HepG2 (cell line): ENCODE measurements at regions not wholly inside any gene's neighbourhood (a gene's known extent, or its start where the extent isn't known, plus 50 kb on each side); places are given as distances from the start of the nearest gene placed in this dataset.
A peak's percentile ranks its signal among the peaks of the same experiment; 100 is the strongest.

Experiments used
- BRD4 ChIP-seq: sonication (generic); formaldehyde crosslinking; IDR thresholded peaks from 2 replicates; pipeline ENCODE4 v1.4.0; 2020; ENCODE audit warnings: missing genetic modification reagents
- GRHL1 ChIP-seq: sonication (generic); formaldehyde crosslinking; conservative IDR thresholded peaks from 2 replicates; pipeline ENCODE4 v1.8.0; 2022; ENCODE audit warnings: missing genetic modification reagents
- HNRNPUL1 ChIP-seq: fragments of 200-400 bp; formaldehyde crosslinking; IDR thresholded peaks from 2 replicates; pipeline ENCODE4 v1.6.1; 2017; ENCODE audit warnings: low read depth, mild to moderate bottlenecking, low read length, moderate library complexity
- IRX3 ChIP-seq: sonication (generic); formaldehyde crosslinking; IDR thresholded peaks from 2 replicates; pipeline ENCODE4 v1.8.1; 2023; ENCODE audit warnings: mild to moderate bottlenecking, low read depth, missing genetic modification reagents, borderline replicate concordance
- NR1H2 ChIP-seq: sonication (generic); formaldehyde crosslinking; IDR thresholded peaks from 2 replicates; pipeline ENCODE4 v1.8.1; 2022; ENCODE audit warnings: low read depth, missing genetic modification reagents, borderline replicate concordance
- RBM39 ChIP-seq: fragments of 200-400 bp; formaldehyde crosslinking; IDR thresholded peaks from one replicate; pipeline ENCODE4 v1.6.1; 2018; ENCODE audit warnings: antibody characterized with exemption, mild to moderate bottlenecking, low read depth, low read length; ENCODE audit not compliant: poor library complexity, severe bottlenecking
- SMC3 ChIP-seq: IDR thresholded peaks from 2 replicates; pipeline ENCODE4 v1.6.1; 2011; ENCODE audit warnings: low read length, improper control_type of control experiment
- SPEN ChIP-seq: sonication (generic); formaldehyde crosslinking; IDR thresholded peaks from 2 replicates; pipeline ENCODE4 v1.5.1; 2020; ENCODE audit warnings: low read depth, mild to moderate bottlenecking, missing genetic modification reagents
- STAT5B ChIP-seq: sonication (generic); formaldehyde crosslinking; IDR thresholded peaks from 2 replicates; pipeline ENCODE4 v1.4.0; 2020; ENCODE audit warnings: missing genetic modification reagents
- TCF12 ChIP-seq, 2 experiments: fragments of 450-650 bp in 1 of 2; sonication (generic) in 1 of 2; formaldehyde crosslinking in 1 of 2; IDR thresholded peaks; 2 replicates each; pipeline versions ENCODE4 v1.6.1 to v1.8.0; 2017 to 2022; ENCODE audit warnings: antibody characterized with exemption in 1 of 2, mild to moderate bottlenecking in 1 of 2, missing genetic modification reagents in 1 of 2, moderate library complexity in 1 of 2
- TMF1 ChIP-seq: sonication (generic); formaldehyde crosslinking; IDR thresholded peaks from 2 replicates; pipeline ENCODE4 v1.8.1; 2022; ENCODE audit warnings: low read depth, missing genetic modification reagents
- YY1 ChIP-seq: IDR thresholded peaks from 2 replicates; pipeline ENCODE4 v1.6.1; 2011; ENCODE audit warnings: low read length, low read depth, moderate library complexity, mild to moderate bottlenecking; ENCODE audit not compliant: insufficient read depth, insufficient replicate concordance
- ZBTB7A ChIP-seq: sonication (generic); formaldehyde crosslinking; IDR thresholded peaks from 2 replicates; pipeline ENCODE4 v1.8.0; 2022; ENCODE audit warnings: mild to moderate bottlenecking, missing genetic modification reagents
- ZNF292 ChIP-seq: sonication (generic); formaldehyde crosslinking; IDR thresholded peaks from 2 replicates; pipeline ENCODE4 v1.8.1; 2022; ENCODE audit warnings: mild to moderate bottlenecking, low read depth, missing genetic modification reagents, borderline replicate concordance
- ZSCAN21 ChIP-seq: sonication (generic); formaldehyde crosslinking; IDR thresholded peaks from 2 replicates; pipeline ENCODE4 v1.8.0; 2022; ENCODE audit warnings: mild to moderate bottlenecking, missing genetic modification reagents, moderate library complexity, borderline replicate concordance
- TF ChIP-seq, protein P1 (sequence below): sonication (generic); formaldehyde crosslinking; IDR thresholded peaks from 2 replicates; pipeline ENCODE4 v1.5.0; 2020; ENCODE audit warnings: missing genetic modification reagents
- TF ChIP-seq, protein P2 (sequence below): sonication (generic); formaldehyde crosslinking; IDR thresholded peaks from 2 replicates; pipeline ENCODE4 v1.4.0; 2020; ENCODE audit warnings: mild to moderate bottlenecking, missing genetic modification reagents
- TF ChIP-seq, protein P3 (sequence below): sonication (generic); formaldehyde crosslinking; IDR thresholded peaks from 2 replicates; pipeline ENCODE4 v1.4.0; 2020; ENCODE audit warnings: missing genetic modification reagents

DNA sequence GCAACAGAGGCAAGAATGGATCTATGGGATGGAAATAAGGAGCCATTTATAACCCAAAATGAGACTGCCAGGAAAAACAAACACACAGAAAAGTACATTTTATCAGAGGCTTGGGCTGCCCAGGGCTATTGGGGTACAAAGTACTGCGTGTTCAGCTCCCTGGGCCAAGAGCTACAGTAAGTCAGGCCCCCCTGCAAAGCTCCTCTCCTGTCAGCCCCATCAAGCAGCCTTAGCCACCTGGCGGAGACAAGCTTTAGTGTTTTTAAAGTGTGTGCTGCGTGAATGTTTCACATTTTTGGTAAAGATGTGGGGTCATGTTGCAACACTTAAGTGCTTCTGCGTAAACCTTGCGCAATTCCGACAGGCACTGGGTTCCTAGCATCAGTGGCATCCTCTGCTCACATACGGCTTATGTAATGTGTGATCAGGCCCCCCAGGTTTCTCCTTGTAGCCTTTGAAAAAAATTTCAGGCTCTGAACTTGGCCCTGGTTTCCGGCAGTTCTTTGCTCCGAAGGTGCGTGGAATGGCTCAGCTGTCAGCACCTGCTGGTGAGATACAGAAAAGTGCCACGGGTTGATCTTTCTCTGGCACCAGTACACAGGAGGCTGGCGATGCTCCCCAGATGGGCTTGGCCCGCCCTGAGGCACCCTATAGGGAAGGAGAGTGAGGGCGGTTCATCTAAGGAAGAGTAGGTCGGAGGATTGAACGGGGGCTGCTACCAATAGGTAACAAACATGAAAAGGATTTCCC lies 198.7 kb upstream of the EEA1 start (continued):
- TF ChIP-seq TMF1 (CRISPR knock-in tag) (0 out of 2 replicates have a peak, but pooled peaks have one; percentile 59), ZNF292 (CRISPR knock-in tag) (peak; percentile 97; the same call in 1 of the 2 replicates), SPEN (CRISPR knock-in tag) (peak; percentile 64; the same call in 1 of the 2 replicates), RBM39 (peak; percentile 44), ZSCAN21 (peak; percentile 85), YY1 (peak; percentile 60), ZBTB7A (CRISPR knock-in tag) (peak; percentile 58; the same call in 1 of the 2 replicates), IRX3 (CRISPR knock-in tag) (peak; percentile 56; the same call in 1 of the 2 replicates), BRD4 (CRISPR knock-in tag) (peak; percentile 89; the same call in 1 of the 2 replicates), SMC3 (peak; percentile 95), GRHL1 (CRISPR knock-in tag) (no peak), STAT5B (CRISPR knock-in tag) (peak; percentile 50; the same call in 1 of the 2 replicates), NR1H2 (no peak), TCF12 (IDR thresholded peaks at IDR 0.05) (no peak), TCF12 (CRISPR knock-in tag; IDR thresholded peaks at IDR 0.05) (peak; percentile 91), HNRNPUL1 (no peak)
- TF ChIP-seq, protein P1, sequence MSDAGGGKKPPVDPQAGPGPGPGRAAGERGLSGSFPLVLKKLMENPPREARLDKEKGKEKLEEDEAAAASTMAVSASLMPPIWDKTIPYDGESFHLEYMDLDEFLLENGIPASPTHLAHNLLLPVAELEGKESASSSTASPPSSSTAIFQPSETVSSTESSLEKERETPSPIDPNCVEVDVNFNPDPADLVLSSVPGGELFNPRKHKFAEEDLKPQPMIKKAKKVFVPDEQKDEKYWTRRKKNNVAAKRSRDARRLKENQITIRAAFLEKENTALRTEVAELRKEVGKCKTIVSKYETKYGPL (CRISPR knock-in tag) = peak; percentile 98
- TF ChIP-seq, protein P2, sequence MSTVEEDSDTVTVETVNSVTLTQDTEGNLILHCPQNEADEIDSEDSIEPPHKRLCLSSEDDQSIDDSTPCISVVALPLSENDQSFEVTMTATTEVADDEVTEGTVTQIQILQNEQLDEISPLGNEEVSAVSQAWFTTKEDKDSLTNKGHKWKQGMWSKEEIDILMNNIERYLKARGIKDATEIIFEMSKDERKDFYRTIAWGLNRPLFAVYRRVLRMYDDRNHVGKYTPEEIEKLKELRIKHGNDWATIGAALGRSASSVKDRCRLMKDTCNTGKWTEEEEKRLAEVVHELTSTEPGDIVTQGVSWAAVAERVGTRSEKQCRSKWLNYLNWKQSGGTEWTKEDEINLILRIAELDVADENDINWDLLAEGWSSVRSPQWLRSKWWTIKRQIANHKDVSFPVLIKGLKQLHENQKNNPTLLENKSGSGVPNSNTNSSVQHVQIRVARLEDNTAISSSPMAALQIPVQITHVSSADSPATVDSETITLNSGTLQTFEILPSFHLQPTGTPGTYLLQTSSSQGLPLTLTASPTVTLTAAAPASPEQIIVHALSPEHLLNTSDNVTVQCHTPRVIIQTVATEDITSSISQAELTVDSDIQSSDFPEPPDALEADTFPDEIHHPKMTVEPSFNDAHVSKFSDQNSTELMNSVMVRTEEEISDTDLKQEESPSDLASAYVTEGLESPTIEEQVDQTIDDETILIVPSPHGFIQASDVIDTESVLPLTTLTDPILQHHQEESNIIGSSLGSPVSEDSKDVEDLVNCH = no peak
- TF ChIP-seq, protein P3, sequence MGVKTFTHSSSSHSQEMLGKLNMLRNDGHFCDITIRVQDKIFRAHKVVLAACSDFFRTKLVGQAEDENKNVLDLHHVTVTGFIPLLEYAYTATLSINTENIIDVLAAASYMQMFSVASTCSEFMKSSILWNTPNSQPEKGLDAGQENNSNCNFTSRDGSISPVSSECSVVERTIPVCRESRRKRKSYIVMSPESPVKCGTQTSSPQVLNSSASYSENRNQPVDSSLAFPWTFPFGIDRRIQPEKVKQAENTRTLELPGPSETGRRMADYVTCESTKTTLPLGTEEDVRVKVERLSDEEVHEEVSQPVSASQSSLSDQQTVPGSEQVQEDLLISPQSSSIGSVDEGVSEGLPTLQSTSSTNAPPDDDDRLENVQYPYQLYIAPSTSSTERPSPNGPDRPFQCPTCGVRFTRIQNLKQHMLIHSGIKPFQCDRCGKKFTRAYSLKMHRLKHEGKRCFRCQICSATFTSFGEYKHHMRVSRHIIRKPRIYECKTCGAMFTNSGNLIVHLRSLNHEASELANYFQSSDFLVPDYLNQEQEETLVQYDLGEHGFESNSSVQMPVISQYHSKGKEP (CRISPR knock-in tag) = no peak
